Naive thymus-derived CD4-positive, alpha-beta T cell (primary cell): ENCODE measurements at regions not wholly inside any gene's neighbourhood (a gene's known extent, or its start where the extent isn't known, plus 50 kb on each side); places are given as distances from the start of the nearest gene placed in this dataset.

Experiments used
- ATAC-seq: fragments of 150-1000 bp; cut with Tn5 transposase; 2 replicates; pipeline ENCODE4 v1.10.0; 2021; ENCODE audit warnings: mild to moderate bottlenecking, moderate library complexity
- CTCF ChIA-PET: fragments of 350-600 bp; sonication (Branson Sonifier 250); formaldehyde crosslinking; loops from one replicate; lab custom pipeline; 2021; ENCODE audit warnings: antibody characterized with exemption; lab: Charles Lee
- POLR2A ChIA-PET: fragments of 350-600 bp; sonication (Branson Sonifier 250); formaldehyde crosslinking; loops from one replicate; lab custom pipeline; 2021; ENCODE audit warnings: antibody characterized with exemption, inconsistent platforms; lab: Charles Lee
- DNase-seq, 9 donors: peaks; one replicate each; pipeline versions ENCODE4 v3.0.0 to v3.0.0-alpha.2; 2020 to 2022; ENCODE audit warnings: mixed read lengths in 1 of 9
- H3K27ac ChIP-seq: one replicate; pipeline ENCODE4 v1.7.0; 2013; ENCODE audit warnings: mild to moderate bottlenecking, low read depth, low read length, moderate library complexity
- H3K27me3 ChIP-seq, 2 donors: one replicate each; pipeline ENCODE4 v1.7.0; 2013; ENCODE audit warnings: low read length in 2 of 2, mild to moderate bottlenecking in 2 of 2, moderate library complexity in 2 of 2; ENCODE audit not compliant: control insufficient read depth in 2 of 2, insufficient read depth in 2 of 2
- H3K36me3 ChIP-seq, 3 experiments: 1 replicate in 2 of 3; 2 replicates in 1 of 3; pipeline ENCODE4 v1.7.0; 2013; ENCODE audit warnings: low read length in 3 of 3, mild to moderate bottlenecking in 3 of 3, moderate library complexity in 1 of 3; ENCODE audit not compliant: insufficient read depth in 3 of 3, control insufficient read depth in 2 of 3
- H3K4me1 ChIP-seq, 2 donors: one replicate each; pipeline ENCODE4 v1.7.0; 2013; ENCODE audit warnings: low read length in 2 of 2, mild to moderate bottlenecking in 2 of 2, moderate library complexity in 1 of 2; ENCODE audit not compliant: control insufficient read depth in 2 of 2, insufficient read depth in 2 of 2
- H3K4me3 ChIP-seq: 2 replicates; pipeline ENCODE4 v1.7.0; 2013; ENCODE audit warnings: mild to moderate bottlenecking, low read length
- H3K9me3 ChIP-seq, 3 experiments: 1 replicate in 2 of 3; 2 replicates in 1 of 3; pipeline ENCODE4 v1.7.0; 2013; ENCODE audit warnings: low read length in 3 of 3; ENCODE audit not compliant: control insufficient read depth in 2 of 3
- H3K27ac Mint-ChIP-seq, 9 donors: one replicate each; pipeline ENCODE4 v1.8.0; 2020 to 2022; ENCODE audit warnings: mixed read lengths in 9 of 9, mild to moderate bottlenecking in 8 of 9, moderate library complexity in 5 of 9, inconsistent platforms in 2 of 9
- H3K27me3 Mint-ChIP-seq, 5 donors: one replicate each; pipeline ENCODE4 v1.8.0; 2021 to 2022; ENCODE audit warnings: mixed read lengths in 5 of 5, mild to moderate bottlenecking in 1 of 5
- H3K36me3 Mint-ChIP-seq, 5 donors: one replicate each; pipeline ENCODE4 v1.8.0; 2020 to 2022; ENCODE audit warnings: mixed read lengths in 5 of 5, mild to moderate bottlenecking in 3 of 5, inconsistent platforms in 1 of 5
- H3K4me1 Mint-ChIP-seq, 7 donors: one replicate each; pipeline ENCODE4 v1.8.0; 2020 to 2022; ENCODE audit warnings: mixed read lengths in 7 of 7, mild to moderate bottlenecking in 3 of 7, inconsistent platforms in 1 of 7
- H3K4me3 Mint-ChIP-seq, 10 donors: one replicate each; pipeline ENCODE4 v1.8.0; 2020 to 2022; ENCODE audit warnings: mild to moderate bottlenecking in 10 of 10, mixed read lengths in 10 of 10, moderate library complexity in 6 of 10, inconsistent platforms in 2 of 10
- H3K9me3 Mint-ChIP-seq, 11 donors: one replicate each; pipeline ENCODE4 v1.8.0; 2020 to 2022; ENCODE audit warnings: mixed read lengths in 11 of 11, mild to moderate bottlenecking in 4 of 11, inconsistent platforms in 1 of 11, moderate library complexity in 1 of 11
- intact Hi-C, 2 donors: fragments of 100-400 bp; cut with micrococcal nuclease; formaldehyde crosslinking; loops; one replicate each; pipeline ENCODE4 v1.15.1; 2023

DNA sequence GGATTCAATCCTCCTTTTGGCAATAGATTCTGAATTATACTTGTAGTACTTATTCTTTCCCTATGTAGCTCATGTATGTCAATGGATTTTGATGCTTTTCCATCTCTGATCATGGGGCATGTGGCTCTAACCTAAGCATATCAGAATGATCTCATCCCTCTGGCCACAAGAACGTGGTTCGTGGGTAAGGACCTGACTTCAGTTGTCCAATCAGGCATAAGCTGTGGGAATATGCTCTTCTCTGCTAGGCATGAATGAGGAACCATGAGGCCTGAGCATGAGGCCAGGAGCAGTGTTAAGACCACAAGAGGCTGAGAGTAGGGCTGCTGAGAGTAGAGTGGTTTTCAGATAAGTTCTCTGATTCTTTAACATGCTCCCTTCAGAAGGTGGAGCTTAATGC, 292.4 kb upstream of the TSHZ3 start:
- Mint-ChIP-seq H3K36me3 (no peaks in the 10 kb centered on the region), H3K4me1 (no peaks in the 10 kb centered on the region), H3K27ac (no peak overlapping the region), H3K9me3 (peaks cover 0 to 37% (median 9%) of the 10 kb centered on the region in 11 donors), H3K4me3 (no peak overlapping the region), H3K27me3 (peaks cover 0 to 32% (median 17%) of the 10 kb centered on the region in 5 donors)
- no peak for DNase-seq
- no peaks in the 10 kb centered on the region for H3K4me1 ChIP-seq
- intact Hi-C loops = no loop called here
- no peaks in the 10 kb centered on the region for H3K9me3 ChIP-seq
- POLR2A ChIA-PET = no interaction called here
- no peak overlapping the region for H3K4me3 ChIP-seq
- CTCF ChIA-PET = no interaction called here
- no peak for ATAC-seq
- no peaks in the 10 kb centered on the region for H3K36me3 ChIP-seq
- H3K27me3 ChIP-seq = no peaks in the 10 kb centered on the region
- no peak overlapping the region for H3K27ac ChIP-seq

DNA sequence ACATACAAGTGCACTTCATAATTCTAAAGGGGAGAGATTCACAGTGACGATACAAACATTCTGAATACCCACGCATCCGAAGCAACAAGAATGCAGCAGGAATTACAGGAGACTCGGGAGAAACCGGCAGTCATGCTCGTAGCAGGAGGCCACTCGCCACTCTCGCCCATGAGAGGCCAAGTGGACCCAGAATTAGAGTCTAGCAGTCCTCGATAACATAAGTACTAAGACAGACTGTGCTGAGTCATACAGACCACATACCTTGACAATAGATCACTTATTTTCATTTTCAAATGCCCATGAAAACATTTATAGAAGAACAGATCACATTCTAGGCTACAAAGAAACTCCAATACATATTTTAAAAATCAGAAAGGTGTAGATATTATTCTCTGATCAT, 299.1 kb upstream of the TSHZ3 start:
- ChIA-PET POLR2A (no interaction called here), CTCF (no interaction called here)
- Histone ChIP-seq H3K36me3 (no peaks in the 10 kb centered on the region), H3K4me1 (no peaks in the 10 kb centered on the region), H3K27me3 (no peaks in the 10 kb centered on the region), H3K27ac (no peak overlapping the region), H3K4me3 (no peak overlapping the region), H3K9me3 (no peaks in the 10 kb centered on the region)
- ATAC-seq (no peak), DNase-seq (no peak)
- intact Hi-C loops = no loop called here
- H3K9me3 Mint-ChIP-seq = peaks cover 5 to 39% (median 13%) of the 10 kb centered on the region in 11 donors
- peaks cover 0 to 1% (median 0%) of the 10 kb centered on the region in 7 donors for H3K4me1 Mint-ChIP-seq
- no peaks in the 10 kb centered on the region for H3K36me3 Mint-ChIP-seq
- no peak overlapping the region for H3K4me3 Mint-ChIP-seq
- H3K27ac Mint-ChIP-seq = no peak overlapping the region
- H3K27me3 Mint-ChIP-seq = peaks cover 0 to 14% (median 4%) of the 10 kb centered on the region in 5 donors

DNA sequence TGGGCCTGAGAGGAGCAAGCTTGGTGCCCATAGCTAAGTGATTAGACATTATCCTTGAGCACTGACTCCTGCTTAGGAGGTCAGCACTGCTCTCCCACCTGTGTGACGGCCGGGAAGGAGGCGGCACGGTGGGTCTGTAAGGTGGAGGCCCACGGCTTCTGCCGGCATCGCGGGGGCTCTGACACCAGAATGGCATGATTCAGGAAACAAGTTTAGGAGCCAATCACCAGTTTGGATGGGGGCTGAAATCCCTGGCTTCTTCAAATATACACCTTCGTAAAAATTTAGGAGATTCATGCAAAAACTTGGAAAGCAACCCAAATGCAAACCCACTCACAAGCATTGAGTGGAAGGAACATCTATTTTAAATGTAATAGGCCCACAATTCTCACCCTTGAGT, 307.3 kb upstream of the TSHZ3 start:
- Histone ChIP-seq H3K4me3 (no peak overlapping the region), H3K9me3 (no peaks in the 10 kb centered on the region), H3K4me1 (no peaks in the 10 kb centered on the region), H3K36me3 (no peaks in the 10 kb centered on the region), H3K27ac (no peak overlapping the region), H3K27me3 (no peaks in the 10 kb centered on the region)
- intact Hi-C loops = no loop called here
- H3K4me3 Mint-ChIP-seq = no peak overlapping the region
- peaks cover 0 to 16% (median 4%) of the 10 kb centered on the region in 11 donors for H3K9me3 Mint-ChIP-seq
- peaks cover 0 to 26% (median 11%) of the 10 kb centered on the region in 5 donors for H3K27me3 Mint-ChIP-seq
- ChIA-PET POLR2A (no interaction called here), CTCF (no interaction called here)
- DNase-seq = no peak
- H3K27ac Mint-ChIP-seq = no peak overlapping the region
- H3K4me1 Mint-ChIP-seq = no peaks in the 10 kb centered on the region
- no peak for ATAC-seq
- no peaks in the 10 kb centered on the region for H3K36me3 Mint-ChIP-seq

DNA sequence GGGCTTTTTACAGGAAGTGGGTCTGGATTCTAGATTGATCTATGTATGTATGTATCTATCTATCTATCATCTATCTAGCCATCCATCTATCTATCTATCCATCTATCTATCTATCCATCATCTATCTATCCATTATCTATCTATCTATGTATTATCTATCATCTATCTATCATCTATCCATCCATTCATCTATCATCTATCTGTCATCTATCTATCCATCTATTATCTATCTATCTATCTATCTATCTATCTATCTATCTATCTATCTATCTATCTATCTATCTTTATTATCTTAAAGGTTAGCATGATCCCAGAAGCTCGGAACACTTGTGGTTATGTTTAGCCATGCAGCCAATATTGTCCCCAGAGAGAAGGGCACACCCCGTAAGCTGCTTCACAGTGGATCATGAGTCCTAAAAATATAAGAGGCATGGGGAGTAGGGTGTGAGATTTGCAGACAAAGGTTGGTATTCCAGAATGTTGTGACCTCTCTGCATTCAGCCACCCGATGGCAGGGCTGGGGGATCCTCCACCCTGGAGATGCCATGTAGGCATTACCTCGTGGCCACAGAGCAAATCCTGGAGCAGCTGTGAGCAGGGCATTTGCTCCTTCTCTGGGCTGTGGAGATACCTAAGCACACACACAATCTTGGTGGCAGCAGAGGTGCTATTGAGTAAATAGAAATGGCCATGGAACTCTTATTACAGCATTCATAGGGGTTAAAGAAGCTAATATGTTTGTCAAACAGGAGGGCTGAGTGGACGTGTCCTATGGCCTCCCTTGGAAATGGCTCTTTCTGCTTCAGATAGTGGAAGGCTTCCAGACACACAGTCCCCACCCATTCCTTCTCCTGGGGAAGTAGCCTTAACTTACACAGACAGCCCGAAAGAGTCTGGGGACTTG, 310.0 kb upstream of the TSHZ3 start:
- DNase-seq (no peak), ATAC-seq (no peak)
- Mint-ChIP-seq H3K9me3 (peaks cover 0 to 12% (median 0%) of the 10 kb centered on the region in 11 donors), H3K27ac (no peak overlapping the region), H3K4me1 (no peaks in the 10 kb centered on the region), H3K36me3 (no peaks in the 10 kb centered on the region), H3K27me3 (peaks cover 0 to 26% (median 11%) of the 10 kb centered on the region in 5 donors), H3K4me3 (no peak overlapping the region)
- H3K4me1 ChIP-seq = no peaks in the 10 kb centered on the region
- ChIA-PET POLR2A (no interaction called here), CTCF (no interaction called here)
- intact Hi-C loops = no loop called here
- H3K27me3 ChIP-seq = no peaks in the 10 kb centered on the region
- no peaks in the 10 kb centered on the region for H3K36me3 ChIP-seq
- H3K27ac ChIP-seq = no peak overlapping the region
- H3K4me3 ChIP-seq = no peak overlapping the region
- H3K9me3 ChIP-seq = no peaks in the 10 kb centered on the region

DNA sequence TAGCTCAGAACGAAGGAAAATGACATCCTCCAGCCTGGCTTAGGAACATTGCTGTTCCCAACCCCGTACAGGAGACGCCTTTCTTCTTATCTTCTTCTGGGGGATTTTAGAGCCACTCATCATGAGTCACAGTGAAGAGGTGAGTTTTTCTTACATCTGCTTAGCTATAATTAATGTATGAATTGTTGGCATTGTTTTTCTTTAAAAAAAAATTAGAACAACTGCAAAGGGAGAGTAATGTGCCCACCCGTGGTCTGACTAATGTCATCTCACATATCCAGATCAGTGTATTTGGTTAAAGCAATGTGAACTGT, 310.6 kb upstream of the TSHZ3 start:
- ChIA-PET POLR2A (no interaction called here), CTCF (no interaction called here)
- Mint-ChIP-seq H3K4me3 (no peak overlapping the region), H3K36me3 (no peaks in the 10 kb centered on the region), H3K4me1 (no peaks in the 10 kb centered on the region), H3K9me3 (peaks cover 0 to 9% (median 0%) of the 10 kb centered on the region in 11 donors), H3K27ac (no peak overlapping the region), H3K27me3 (peaks cover 0 to 26% (median 11%) of the 10 kb centered on the region in 5 donors)
- no peak for DNase-seq
- no peak overlapping the region for H3K4me3 ChIP-seq
- H3K36me3 ChIP-seq = no peaks in the 10 kb centered on the region
- intact Hi-C loops = no loop called here
- ATAC-seq = no peak
- no peaks in the 10 kb centered on the region for H3K4me1 ChIP-seq
- H3K9me3 ChIP-seq = no peaks in the 10 kb centered on the region
- no peak overlapping the region for H3K27ac ChIP-seq
- no peaks in the 10 kb centered on the region for H3K27me3 ChIP-seq

DNA sequence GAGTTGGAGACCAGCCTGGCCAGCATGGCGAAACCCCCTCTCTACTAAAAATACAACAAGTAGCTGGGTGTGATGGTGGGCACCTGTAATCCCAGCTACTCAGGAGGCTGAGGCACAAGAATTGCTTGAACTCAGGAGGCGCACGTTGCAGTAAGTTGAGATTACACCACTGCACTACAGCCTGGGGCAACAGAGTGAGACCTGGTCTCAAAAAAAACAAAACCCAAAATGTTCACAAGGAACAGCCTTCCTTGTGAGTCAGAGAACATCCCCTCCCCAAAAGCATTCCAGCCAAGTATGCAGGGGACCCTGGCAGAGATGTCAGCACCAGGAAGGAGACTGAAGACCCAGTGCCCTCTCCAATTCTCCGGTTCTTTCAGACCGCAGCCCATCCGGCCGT, 314.9 kb upstream of the TSHZ3 start:
- peaks cover 0 to 14% (median 1%) of the 10 kb centered on the region in 5 donors for H3K27me3 Mint-ChIP-seq
- no peak for DNase-seq
- H3K36me3 Mint-ChIP-seq = no peaks in the 10 kb centered on the region
- Histone ChIP-seq H3K4me1 (no peaks in the 10 kb centered on the region), H3K27ac (no peak overlapping the region), H3K4me3 (no peak overlapping the region), H3K9me3 (no peaks in the 10 kb centered on the region), H3K36me3 (no peaks in the 10 kb centered on the region), H3K27me3 (no peaks in the 10 kb centered on the region)
- peaks cover 0 to 4% (median 0%) of the 10 kb centered on the region in 11 donors for H3K9me3 Mint-ChIP-seq
- no peak overlapping the region for H3K27ac Mint-ChIP-seq
- ATAC-seq = no peak
- H3K4me3 Mint-ChIP-seq = no peak overlapping the region
- POLR2A ChIA-PET = no interaction called here
- CTCF ChIA-PET = no interaction called here
- H3K4me1 Mint-ChIP-seq = no peaks in the 10 kb centered on the region
- intact Hi-C loops = no loop called here

DNA sequence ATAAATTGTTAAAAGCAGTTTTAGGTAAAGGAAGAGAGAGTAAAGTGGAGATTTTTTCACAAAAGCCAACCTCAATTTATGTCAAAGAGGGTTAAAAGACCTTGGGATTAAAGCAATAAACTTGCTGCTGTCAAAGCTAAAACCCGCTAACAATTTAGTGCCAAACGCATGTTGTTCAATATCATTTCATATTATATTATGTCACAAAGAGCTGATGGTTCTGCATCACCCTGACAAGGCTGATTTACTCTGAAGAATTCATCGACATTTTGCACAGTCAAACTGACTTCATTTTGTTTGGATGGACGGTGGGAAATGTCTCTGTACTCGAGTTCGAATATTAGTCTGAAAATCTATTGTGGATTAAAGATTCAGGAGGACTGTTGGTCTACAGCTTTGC, 315.8 kb upstream of the TSHZ3 start:
- ChIA-PET CTCF (no interaction called here), POLR2A (no interaction called here)
- Mint-ChIP-seq H3K4me3 (no peak overlapping the region), H3K4me1 (no peaks in the 10 kb centered on the region), H3K27ac (no peak overlapping the region), H3K36me3 (no peaks in the 10 kb centered on the region), H3K9me3 (peaks cover 0 to 7% (median 0%) of the 10 kb centered on the region in 11 donors), H3K27me3 (peaks cover 0 to 12% (median 0%) of the 10 kb centered on the region in 5 donors)
- H3K9me3 ChIP-seq = no peaks in the 10 kb centered on the region
- ATAC-seq (no peak), DNase-seq (no peak)
- no peak overlapping the region for H3K27ac ChIP-seq
- no peak overlapping the region for H3K4me3 ChIP-seq
- H3K4me1 ChIP-seq = no peaks in the 10 kb centered on the region
- H3K36me3 ChIP-seq = no peaks in the 10 kb centered on the region
- intact Hi-C loops = no loop called here
- H3K27me3 ChIP-seq = no peaks in the 10 kb centered on the region
